HG03280 (cell line): ENCODE measurements at regions not wholly inside any gene's neighbourhood (a gene's known extent, or its start where the extent isn't known, plus 50 kb on each side); places are given as distances from the start of the nearest gene placed in this dataset.
"Not testable (repeated sequence)": the region's sequence is repeated elsewhere in the genome, so short reads cannot be mapped to it uniquely, and the experiment has no call there.

ENCODE experiments used
- ATAC-seq: cut with Tn5 transposase; IDR thresholded peaks from one replicate; pipeline ENCODE4 v1.9.1; 2021; ENCODE audit warnings: mild to moderate bottlenecking, moderate library complexity; ENCODE audit not compliant: unreplicated experiment

DNA sequence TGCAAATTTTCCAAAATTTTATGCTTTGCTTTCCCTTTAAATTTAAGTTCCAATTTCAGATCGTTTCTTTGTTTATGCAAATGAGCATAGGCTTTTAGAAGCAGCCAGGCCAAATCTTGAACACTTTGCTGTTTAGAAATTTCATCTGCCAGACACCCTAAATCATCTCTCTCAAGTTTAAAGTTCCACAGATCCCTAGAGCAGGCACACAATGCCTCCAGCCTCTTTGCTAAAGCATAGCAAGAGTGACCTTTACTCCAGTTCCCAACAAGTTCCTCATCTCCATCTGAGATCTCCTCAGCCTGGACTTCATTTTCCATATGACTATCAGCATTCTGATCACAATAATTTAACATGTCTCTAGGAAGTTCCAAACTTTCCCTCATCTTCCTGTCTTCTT is 254.5 kb downstream of the DLL1 start:
- ATAC-seq: not testable (repeated sequence)

DNA sequence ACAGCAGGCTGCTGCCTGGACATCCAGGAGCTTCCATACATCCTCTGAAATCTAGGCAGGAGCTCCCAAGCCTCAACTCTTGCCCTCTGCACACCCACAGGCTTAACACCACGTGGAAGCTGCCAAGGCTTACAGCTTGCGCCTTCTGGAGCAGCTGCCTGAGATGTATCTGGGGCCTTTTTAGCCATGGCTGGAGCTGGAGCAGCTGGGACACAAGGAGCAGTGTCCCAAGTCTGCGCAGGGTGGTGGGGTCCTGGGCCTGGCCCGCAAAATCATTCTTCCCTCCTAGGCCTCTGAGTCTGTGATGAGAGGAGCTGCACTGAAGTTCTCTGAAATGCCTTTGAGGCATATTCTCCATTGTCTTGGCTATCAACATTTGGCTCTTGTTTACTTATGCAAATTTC is 255.0 kb downstream of the DLL1 start:
- ATAC-seq: no peak

DNA sequence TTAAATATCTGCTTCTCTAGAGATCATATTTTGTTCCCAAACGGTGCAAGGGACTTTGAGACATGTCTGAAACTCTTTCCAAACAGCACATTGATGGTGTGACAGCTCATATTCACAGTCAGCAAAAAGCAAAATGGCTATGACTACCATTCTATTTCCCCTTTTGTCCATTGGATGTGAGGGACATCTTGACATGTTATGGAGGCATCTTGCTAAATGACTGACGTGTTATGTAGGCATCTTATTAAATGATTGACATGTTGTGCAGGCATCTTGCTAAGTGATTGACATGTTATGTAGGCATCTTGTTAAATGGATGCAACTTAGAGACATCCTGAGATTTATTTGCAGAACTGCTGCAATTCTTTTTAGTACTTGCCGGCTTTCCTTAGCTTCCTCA is 255.8 kb downstream of the DLL1 start:
- no peak for ATAC-seq

DNA sequence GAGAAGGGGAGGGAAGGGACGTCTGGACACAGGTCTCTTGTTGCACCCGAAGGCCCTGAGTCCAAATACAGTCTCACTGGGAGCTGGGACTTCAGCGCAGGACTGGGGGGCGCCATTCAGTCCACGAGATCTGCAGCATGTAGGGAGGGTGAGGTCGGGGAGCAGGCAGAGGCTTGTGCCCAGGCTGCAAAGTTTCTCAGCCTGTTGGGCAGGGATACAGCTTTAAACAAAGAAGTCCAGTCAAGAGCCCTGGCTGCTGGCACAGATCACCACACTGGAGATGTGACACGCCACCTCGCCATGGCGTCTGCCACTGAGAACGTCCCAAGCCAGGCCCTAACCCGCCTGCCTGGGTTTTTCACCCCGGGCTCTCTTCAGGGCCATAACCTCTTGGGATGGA is 256.6 kb downstream of the DLL1 start:
- ATAC-seq: no peak

DNA sequence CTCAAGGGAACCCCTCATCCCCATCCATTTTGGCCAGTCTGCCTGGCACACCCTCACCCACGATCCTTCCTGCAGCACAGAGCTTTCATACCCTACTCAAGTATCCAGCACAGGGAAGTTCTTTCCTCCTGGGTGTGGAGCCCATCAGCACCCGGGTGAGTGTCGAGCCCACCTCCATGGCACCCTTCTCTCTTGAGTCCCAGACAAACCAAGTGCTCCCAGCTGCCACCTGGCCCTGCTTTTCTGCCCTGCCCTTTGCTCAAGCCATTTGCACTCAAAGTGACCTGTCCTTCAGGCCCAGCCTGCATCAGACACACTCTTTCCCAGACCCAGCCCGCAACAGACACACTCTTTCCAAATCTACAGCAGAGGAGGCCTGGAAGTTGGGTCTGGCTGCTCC is 257.2 kb downstream of the DLL1 start:
- ATAC-seq: no peak

DNA sequence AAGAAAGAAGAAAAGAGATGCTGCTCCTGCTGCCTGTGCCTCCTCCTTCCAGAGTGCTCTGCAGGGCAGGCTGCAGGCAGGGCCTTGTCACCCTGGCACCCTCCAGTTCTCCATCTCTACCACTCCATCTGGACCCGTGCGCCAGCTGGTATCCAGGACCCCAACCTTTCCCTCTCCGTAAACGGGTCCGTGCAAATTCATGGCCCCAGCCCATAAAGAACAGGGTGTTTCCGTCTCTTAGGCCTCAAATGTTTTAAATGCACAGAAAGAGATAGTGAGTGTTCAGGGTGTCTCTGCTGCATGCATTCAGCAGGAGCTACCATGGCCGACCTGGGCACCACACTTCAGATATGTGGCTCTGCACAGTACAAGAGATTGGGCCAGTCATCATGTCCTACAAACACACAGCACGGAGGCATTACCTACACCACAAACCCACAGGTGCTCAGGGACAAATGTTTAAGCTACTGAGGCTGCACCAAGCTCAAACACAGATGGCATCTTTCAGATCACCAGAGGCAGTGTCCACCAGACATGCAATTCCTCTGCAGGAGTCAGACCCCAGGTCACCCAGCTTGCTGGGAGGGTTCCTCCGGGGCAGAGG is 258.1 kb downstream of the DLL1 start:
- ATAC-seq: no peak

DNA sequence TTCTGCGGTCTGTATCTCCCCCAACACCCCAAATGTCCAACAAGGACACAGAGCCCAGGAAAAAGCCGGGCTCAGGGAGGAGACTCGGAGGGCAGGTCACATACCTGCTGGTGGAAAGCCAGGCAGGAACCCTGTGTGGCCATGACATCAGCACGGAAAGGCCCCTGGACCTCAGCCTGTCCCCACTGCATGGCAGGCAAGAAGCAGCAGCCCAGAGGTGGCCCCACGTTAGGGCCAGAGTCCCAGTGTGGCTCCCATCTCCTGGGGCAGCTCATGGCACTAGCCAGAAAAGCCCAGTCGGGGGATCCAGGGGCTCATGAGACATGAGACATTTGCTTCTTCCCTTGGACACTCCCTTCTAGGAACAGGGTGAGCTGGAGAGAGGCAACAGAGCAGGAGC is 258.7 kb downstream of the DLL1 start:
- no peak for ATAC-seq

DNA sequence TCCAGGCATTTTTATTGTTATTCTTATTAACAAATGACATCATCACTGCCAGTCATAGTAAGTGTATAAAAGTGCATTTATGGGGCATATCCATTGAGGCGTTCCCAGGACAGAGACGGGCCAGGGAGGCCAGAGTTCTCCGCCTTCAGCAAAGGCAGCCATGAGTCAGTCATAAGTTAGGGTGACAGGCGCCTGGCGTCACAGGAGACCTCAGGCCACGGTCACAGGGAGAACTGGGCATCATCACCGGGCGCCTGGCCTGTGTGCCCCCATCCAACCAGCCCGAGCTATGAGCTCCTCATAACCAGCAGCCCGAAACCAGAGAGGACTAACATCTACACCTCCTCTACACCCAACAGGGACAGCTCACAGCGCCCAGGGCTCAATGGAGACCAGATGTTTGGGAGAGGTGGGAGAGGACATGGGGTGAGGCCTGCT is 259.2 kb downstream of the DLL1 start:
- no peak for ATAC-seq

DNA sequence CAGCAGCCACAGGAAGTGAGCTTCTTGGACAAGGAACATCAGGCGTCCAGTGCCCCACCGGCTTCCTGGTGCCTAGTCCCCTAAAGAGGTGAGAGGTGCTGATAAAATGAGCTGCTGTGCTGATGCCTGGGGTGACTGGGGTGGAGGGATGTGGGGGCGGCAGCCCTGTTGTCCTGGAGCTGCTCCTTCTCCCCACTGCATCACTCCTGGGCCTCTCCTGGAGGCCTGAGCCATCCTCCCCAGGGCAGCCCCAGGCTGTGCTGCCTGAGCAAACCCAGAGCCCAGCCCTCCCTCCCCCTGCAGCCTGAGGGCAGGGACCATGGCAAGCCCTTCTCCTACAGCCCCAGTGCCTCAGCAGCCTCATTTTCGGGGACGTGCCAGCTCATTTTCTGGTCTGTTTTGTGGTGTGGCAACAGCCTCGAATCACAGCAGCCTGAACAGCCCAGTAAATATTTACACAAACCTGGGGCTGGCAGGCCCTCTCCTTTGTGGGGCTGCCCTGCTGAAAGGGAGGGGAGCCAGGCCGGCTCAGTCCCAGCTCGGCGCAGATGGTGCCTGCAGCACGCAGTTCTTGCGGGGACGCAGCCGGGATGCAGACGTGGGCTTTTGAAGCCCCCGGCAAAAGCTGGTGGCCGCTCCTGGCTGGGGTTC is 259.9 kb downstream of the DLL1 start:
- ATAC-seq: no peak

DNA sequence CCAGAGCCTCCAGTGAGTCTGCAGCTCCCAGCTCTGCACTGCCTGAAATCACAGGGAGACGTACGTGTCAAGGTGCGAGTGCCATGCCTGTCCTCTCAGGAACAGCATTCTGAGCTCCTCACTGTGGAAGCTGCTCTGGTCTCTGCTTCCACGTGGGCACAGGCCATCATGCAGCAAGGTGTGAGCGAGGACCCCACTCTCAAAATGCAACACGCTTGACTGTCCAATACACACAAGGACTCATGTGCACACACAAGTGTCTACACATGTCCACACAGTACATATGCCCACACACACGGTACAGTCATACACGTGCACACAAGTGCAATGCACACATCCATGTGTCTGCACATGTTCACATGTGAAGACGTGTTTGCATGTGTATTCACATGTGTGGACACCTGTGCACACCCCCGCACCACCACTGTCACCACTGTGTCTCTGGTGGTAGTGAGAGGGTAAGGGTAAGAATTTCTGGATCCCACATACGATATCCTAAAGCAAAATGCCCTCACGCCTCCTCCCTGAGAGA is 260.5 kb downstream of the DLL1 start:
- no peak for ATAC-seq

DNA sequence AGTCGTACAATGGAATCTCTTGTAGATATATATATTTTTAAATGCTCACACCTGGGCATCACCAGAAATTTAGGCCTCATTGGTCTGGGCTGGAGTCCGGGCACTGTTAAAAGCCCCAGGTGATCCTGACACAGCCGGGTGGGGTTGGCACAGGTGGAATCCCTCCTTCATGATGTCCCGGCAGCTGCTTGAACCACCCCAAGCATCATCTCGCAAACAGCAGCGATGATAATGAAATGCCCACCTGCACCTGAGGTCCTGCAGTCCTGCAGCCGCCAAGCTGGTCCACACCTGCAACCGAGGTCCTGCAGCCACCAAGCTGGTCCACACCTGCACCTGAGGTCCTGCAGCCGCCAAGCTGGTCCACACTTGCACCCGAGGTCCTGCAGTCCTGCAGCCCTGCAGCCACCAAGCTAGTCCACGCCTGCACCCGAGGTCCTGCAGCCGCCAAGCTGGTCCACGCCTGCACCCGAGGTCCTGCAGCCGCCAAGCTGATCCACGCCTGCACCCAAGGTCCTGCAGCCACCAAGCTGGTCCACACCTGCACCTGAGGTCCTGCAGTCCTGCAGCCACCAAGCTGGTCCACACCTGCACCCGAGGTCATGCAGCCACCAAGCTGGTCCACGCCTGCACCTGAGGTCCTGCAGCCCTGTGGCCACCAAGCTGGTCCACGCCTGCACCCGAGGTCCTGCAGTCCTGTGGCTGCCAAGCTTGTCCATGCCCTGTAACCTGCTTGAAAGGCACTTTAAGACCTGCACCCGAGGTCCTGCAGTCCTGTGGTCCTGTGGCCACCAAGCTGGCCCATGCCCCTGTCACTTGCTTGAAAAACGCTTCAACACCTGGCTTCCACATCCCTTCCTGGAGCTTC is 261.2 kb downstream of the DLL1 start:
- no peak for ATAC-seq

DNA sequence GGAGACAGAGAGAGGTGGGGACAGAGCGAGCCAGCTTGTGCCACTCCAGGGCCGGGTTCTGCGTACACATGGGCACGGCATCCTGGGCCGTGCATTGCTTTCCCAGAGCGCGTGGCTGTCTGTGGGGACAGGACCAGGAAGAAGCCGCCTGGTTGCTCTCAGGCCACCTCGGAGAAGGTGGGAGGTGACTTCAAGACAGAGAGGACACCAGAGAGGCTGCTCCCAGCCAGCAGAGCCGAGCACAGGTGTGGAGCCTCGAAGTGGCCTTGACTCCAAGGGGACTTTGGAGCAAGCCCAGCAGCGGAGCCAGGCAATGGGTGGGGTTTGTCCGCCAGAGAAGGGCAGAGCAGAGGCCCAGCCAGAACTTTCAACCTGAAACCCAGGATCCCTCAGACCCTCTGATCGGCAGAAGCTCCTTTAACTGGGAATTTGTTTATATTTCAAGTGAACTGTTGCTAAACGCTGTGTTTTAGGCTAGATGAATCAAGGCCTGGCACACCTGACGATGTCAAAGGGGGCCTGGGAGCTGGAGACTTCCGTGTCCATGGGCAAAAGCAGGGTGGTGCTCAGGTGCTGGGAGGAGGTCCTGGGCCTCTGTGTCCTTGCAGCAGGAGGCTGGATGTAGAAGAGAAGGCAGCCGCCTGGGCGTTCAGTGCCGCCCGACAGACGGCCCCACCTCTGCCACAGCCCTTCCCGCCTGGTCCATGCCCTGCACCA is 262.1 kb downstream of the DLL1 start:
- ATAC-seq: no peak

DNA sequence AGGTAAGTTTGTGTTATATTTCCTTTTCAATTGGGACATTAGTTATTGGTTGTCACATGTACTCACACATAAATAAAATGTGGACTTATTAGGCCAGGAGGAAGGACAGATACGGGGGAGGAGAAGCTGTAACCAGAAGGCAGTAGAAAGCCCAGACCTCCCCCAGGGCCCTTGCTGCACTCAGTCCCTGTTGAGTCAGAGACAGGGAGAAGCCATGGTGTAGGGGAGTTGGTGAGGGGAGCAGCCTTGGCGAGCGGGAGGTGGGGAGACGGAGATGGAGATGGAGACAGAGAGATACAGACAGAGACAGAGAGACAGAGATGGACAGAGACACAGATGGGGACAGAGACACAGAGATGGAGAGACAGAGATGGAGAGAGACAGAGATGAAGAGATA is 263.2 kb downstream of the DLL1 start:
- no peak for ATAC-seq

DNA sequence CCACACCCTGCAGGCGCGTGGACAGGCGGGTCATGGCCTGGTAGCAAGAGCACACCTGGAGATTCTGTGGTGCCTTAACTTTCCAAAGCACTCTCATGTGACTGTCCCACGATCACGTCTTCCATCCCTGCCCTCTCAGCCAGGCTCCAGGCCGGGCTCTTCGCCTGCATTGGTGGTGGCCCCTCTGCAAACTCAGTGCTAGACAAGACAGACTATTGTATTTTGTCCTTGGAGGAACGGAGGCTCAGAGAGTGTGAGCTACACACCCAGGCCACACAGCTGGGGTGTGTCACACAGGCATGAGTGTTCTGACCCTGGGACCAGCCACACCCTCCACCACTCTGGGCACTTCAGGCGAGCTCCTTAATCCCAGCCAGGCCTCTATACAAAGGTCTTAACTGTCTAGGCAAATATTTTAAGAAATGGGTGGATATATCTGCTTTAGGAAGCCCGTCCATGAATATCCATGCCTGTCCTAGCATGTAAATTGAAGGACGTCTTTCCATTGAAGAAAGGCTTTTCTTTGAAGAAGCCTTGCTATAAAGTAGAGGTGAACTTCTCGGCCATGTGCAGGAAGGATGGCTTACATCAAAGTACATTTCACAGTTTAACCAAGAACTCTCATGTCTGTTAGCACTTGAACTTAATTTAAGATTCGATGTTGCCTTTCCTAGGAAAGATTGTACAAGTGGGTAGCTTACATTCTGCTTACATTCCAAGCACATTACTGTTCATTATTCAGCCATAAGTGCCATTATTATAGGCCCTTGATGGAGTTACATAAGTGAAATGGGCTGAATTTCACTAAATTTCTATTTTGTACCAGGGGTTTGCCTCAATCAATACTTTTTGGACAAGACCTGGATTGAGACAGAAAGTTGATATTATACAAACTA is 263.9 kb downstream of the DLL1 start:
- no peak for ATAC-seq

DNA sequence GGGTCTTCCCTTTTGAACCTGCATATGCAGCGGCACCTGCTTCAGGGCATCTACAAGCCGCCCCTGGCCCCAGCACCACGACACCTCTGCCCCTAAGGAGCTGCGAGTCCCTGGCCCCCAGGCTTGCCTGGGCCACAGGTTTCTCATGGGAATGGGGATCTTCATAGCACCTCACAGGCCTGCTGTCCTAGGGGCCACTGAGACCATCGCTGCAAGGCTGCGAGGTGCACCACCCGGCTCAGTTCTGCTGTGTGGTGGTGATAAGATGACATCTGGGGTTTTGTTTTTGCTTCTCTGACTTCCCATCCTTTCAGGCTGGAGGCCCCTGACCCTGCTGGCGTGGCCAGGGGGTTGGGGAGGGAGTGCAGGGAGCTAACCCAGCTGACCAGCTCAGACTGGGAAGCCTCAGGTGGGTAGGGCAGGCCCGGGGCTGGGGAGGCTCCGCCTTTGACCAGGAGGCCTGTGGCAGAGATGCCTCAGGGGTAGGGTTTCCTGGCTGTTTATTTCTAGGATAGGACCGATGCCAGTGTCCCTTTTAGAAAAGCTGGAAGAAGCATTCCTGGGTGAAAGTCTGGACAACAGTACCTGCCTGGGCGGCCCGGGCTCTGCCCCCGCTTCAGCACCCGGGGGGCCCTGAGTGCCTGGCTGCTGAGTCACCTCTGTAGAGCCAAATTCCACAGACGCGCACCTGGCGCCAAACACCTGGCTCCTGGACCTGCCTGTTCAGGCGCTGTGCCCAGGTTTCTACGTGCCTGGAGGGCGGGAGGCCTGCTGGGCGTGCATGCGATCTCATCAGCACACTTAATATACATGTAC is 264.7 kb downstream of the DLL1 start:
- ATAC-seq: no peak

DNA sequence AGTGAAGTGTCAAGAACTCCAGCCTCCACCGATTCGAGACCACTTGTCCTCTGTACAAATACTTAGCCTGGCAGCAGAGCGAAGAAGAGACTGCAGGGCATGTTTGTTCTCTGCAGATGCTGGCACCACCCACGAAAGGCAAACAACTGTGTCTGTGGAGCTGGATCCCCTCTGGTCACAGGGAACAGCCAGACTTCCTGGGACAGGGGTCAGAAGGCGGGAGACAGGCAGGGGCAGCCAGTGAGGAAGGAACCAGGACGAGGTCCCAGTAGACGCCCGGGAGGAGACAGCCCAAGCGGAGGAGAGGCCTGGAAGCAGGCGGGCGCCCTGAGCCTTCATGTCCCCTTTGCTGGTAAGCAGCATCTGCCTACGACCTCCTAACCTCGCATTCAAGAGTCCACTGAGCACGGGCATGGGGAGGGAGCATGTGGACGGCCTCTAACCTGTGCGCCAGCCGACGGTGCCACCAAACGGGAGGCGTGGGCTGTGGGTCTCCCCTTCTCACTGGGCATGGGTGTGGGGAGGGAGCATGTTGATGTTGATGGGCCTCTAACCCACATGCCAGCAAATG is 265.5 kb downstream of the DLL1 start:
- ATAC-seq: no peak

DNA sequence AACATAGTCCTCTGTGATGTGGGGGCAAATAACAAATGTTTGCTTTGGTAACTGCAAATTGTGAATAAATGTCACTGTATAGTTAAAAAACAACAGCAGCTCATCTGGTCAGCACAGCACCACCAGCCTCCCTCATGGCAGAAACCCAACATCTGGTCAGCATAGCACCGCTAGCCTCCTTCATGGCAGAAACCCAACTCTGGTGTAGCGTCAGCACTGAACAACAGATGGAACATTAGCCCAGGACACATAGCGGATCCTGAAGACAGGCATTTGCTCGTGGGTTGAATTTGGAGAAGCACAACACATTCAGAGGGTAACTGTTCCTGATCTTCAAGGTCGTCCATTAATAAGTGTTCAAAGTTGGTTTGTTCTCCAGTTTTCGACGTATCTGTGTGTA is 265.9 kb downstream of the DLL1 start:
- no peak for ATAC-seq

DNA sequence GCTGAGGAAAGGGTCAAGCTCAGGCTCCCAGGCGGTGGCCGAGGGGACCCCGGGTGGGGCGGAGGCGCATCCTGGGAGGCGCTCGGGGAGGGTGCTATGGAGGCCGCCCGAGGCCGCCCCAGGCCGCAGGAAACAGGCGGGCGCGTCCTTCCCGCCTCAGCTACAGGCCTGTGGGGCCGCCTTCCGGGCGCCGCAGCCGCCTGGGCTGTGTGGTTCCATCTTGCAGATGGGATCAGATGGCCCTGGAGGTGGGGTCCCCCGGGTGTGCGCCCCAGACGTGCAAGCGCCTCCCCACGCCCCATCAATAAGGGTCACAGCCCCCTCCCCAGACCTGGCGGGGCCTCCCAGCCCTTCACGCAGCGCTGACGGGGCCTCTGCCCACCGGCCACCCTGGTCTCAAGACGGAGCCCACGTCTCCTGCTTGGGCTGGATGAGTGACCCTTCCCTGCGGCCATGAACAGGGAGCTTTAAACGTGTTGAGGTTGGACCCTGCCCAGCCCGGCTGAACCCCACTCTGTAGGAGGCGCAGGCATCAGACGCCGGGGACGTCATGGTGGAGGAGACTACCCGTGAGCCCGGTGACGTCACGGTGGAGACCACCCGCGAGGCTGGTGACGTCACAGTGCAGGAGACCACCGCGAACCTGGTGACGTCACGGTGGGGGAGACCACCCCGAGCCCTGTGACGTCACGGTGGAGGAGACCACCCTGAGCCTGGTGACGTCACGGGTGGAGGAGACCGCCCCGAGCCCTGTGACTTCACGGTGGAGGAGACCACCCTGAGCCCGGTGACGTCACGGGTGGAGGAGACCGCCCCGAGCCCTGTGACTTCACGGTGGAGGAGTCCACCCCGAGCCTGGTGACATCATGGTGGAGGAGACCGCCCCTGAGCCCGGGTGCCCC is 267.0 kb downstream of the DLL1 start:
- no peak for ATAC-seq
